ENCODE measurements at regions not wholly inside any gene's neighbourhood (a gene's known extent, or its start where the extent isn't known, plus 50 kb on each side); places are given as distances from the start of the nearest gene placed in this dataset.

- TF ChIP-seq CBFB (CRISPR knock-in tag; IDR thresholded peaks at IDR 0.05; ENCODE audit: low read depth), result no peak
- no peak for TF ChIP-seq TEAD4 (CRISPR knock-in tag; IDR thresholded peaks at IDR 0.05)
- no peak for TF ChIP-seq USF2 (CRISPR knock-in tag; IDR thresholded peaks at IDR 0.05)
- no peak for TF ChIP-seq ZMAT4 (CRISPR knock-in tag; IDR thresholded peaks at IDR 0.05)
- no peak for TF ChIP-seq RELA (CRISPR knock-in tag; IDR thresholded peaks at IDR 0.05; ENCODE audit: borderline replicate concordance)
- TF ChIP-seq CTCF (IDR thresholded peaks at IDR 0.05), result no peak
- no peak for TF ChIP-seq SP1 (CRISPR knock-in tag; conservative IDR thresholded peaks at IDR 0.05)
- TF ChIP-seq ELF4 (CRISPR knock-in tag; IDR thresholded peaks at IDR 0.05; ENCODE audit: low read depth), result no peak
- TF ChIP-seq STAT6 (CRISPR knock-in tag; conservative IDR thresholded peaks at IDR 0.05; ENCODE audit: low read depth), result no peak
These were observed 281.3 kb downstream of the EPM2A start for GRCh38 chr6:145454006-145454405.

Measured in WTC11 (cell line).